K562 (cell line): ENCODE measurements at regions not wholly inside any gene's neighbourhood (a gene's known extent, or its start where the extent isn't known, plus 50 kb on each side); places are given as distances from the start of the nearest gene placed in this dataset.

Source experiments
- ARID3B ChIP-seq: fragments of 250-450 bp; sonication (Bioruptor Pico); IDR thresholded peaks from 2 replicates; pipeline ENCODE4 v1.4.0; 2020; ENCODE audit warnings: borderline replicate concordance
- ARID4B ChIP-seq: sonication (generic); formaldehyde crosslinking; IDR thresholded peaks from 2 replicates; pipeline ENCODE4 v1.8.0; 2022; ENCODE audit warnings: mild to moderate bottlenecking, missing genetic modification reagents
- ATF6 ChIP-seq: sonication (generic); formaldehyde crosslinking; IDR thresholded peaks from 2 replicates; pipeline ENCODE4 v1.4.0; 2020; ENCODE audit warnings: mild to moderate bottlenecking, missing genetic modification reagents
- CHD2 ChIP-seq: IDR thresholded peaks from 2 replicates; pipeline ENCODE4 v1.6.1; 2011; ENCODE audit warnings: low read depth, low read length
- CSDE1 ChIP-seq, 2 experiments: fragments of 450-650 bp; IDR thresholded peaks; 2 replicates each; pipeline ENCODE4 v1.6.1; 2016; ENCODE audit warnings: mild to moderate bottlenecking in 1 of 2
- E2F3 ChIP-seq: fragments of 250-450 bp; sonication (Bioruptor Pico); IDR thresholded peaks from 2 replicates; pipeline ENCODE4 v1.4.0; 2020; ENCODE audit warnings: mild to moderate bottlenecking
- ELF1 ChIP-seq: fragments of 200-800 bp; sonication (Bioruptor generic); IDR thresholded peaks from 2 replicates; pipeline ENCODE4 v1.6.1; 2016; ENCODE audit warnings: missing genetic modification characterization, missing compliant biosample characterization
- ELF2 ChIP-seq: fragments of 250-450 bp; sonication (Bioruptor Pico); IDR thresholded peaks from 2 replicates; pipeline ENCODE4 v1.5.0; 2021; ENCODE audit warnings: mild to moderate bottlenecking
- HNRNPLL ChIP-seq: fragments of 200-400 bp; formaldehyde crosslinking; IDR thresholded peaks from 2 replicates; pipeline ENCODE4 v1.6.1; 2017; ENCODE audit warnings: low read length, low read depth, mild to moderate bottlenecking; ENCODE audit not compliant: poor library complexity, severe bottlenecking
- ILF3 ChIP-seq: fragments of 450-650 bp; IDR thresholded peaks from 2 replicates; pipeline ENCODE4 v1.6.1; 2018; ENCODE audit warnings: antibody characterized with exemption, mild to moderate bottlenecking, moderate library complexity, borderline replicate concordance
- KDM2B ChIP-seq: fragments of 250-450 bp; sonication (Bioruptor Pico); IDR thresholded peaks from 2 replicates; pipeline ENCODE4 v1.8.0; 2021; ENCODE audit warnings: mild to moderate bottlenecking, moderate library complexity
- MCM3 ChIP-seq: fragments of 450-650 bp; IDR thresholded peaks from 2 replicates; pipeline ENCODE4 v1.6.1; 2016
- MLX ChIP-seq, 2 experiments: fragments of 450-650 bp in 1 of 2; sonication (generic) in 1 of 2; formaldehyde crosslinking; conservative IDR thresholded peaks; 2 replicates each; pipeline versions ENCODE4 v1.4.0 to v1.8.1; 2020 to 2022; ENCODE audit warnings: mild to moderate bottlenecking in 1 of 2, missing genetic modification reagents in 1 of 2
- POLR2A ChIP-seq: fragments of 450-650 bp; conservative IDR thresholded peaks from 2 replicates; pipeline ENCODE4 v1.6.1; 2016
- RBM15 ChIP-seq: fragments of 200-400 bp; formaldehyde crosslinking; IDR thresholded peaks from 2 replicates; pipeline ENCODE4 v1.6.1; 2018; ENCODE audit warnings: mild to moderate bottlenecking, low read length, moderate library complexity; ENCODE audit not compliant: insufficient read depth
- SIN3A ChIP-seq, 2 experiments: fragments of 150-350 bp in 1 of 2; IDR thresholded peaks; 2 replicates each; pipeline ENCODE4 v1.6.1; 2011 to 2016; ENCODE audit warnings: borderline replicate concordance in 2 of 2, low read depth in 2 of 2, low read length in 2 of 2, mild to moderate bottlenecking in 2 of 2, moderate library complexity in 2 of 2; ENCODE audit not compliant: control insufficient read depth in 1 of 2
- SMARCE1 ChIP-seq: fragments of 450-650 bp; IDR thresholded peaks from 2 replicates; pipeline ENCODE4 v1.7.1; 2016; ENCODE audit warnings: mild to moderate bottlenecking
- TCF3 ChIP-seq: sonication (generic); formaldehyde crosslinking; IDR thresholded peaks from 2 replicates; pipeline ENCODE4 v1.4.0; 2020; ENCODE audit warnings: mild to moderate bottlenecking, missing genetic modification reagents
- ZBTB1 ChIP-seq: sonication (generic); formaldehyde crosslinking; IDR thresholded peaks from 2 replicates; pipeline ENCODE4 v1.8.1; 2023; ENCODE audit warnings: missing genetic modification reagents, low read depth, mild to moderate bottlenecking, borderline replicate concordance
- ZNF12 ChIP-seq: sonication (generic); formaldehyde crosslinking; IDR thresholded peaks from 2 replicates; pipeline ENCODE4 v1.4.0; 2020; ENCODE audit warnings: mild to moderate bottlenecking, missing genetic modification reagents

- no peak for TF ChIP-seq ARID4B (CRISPR knock-in tag)
- no peak for TF ChIP-seq SMARCE1
- TF ChIP-seq ZBTB1 (CRISPR knock-in tag): no peak
- TF ChIP-seq ELF2: peak; percentile 29; the same call in 1 of the 2 replicates
- no peak for TF ChIP-seq ZNF12
- no peak for TF ChIP-seq POLR2A
- TF ChIP-seq SIN3A (IDR thresholded peaks at IDR 0.05; ENCODE audit: borderline replicate concordance in 2 of 2, control insufficient read depth in 1 of 2, low read depth in 2 of 2, low read length in 2 of 2): no peak
- TF ChIP-seq ELF1 (tag): no peak
- no peak for TF ChIP-seq ARID3B (CRISPR knock-in tag)
- TF ChIP-seq ATF6: no peak
- TF ChIP-seq RBM15: no peak
- peak; percentile 34; the same call in 1 of the 2 replicates for TF ChIP-seq E2F3 (CRISPR knock-in tag)
- peak; percentile 52; the same call in 1 of the 2 replicates for TF ChIP-seq TCF3
- TF ChIP-seq HNRNPLL: peak; percentile 86
- TF ChIP-seq MCM3: no peak
- no peak for TF ChIP-seq MLX (CRISPR knock-in tag; conservative IDR thresholded peaks at IDR 0.05)
- TF ChIP-seq ILF3: no peak
- TF ChIP-seq CSDE1 (IDR thresholded peaks at IDR 0.05): no peak
- 0 out of 2 replicates have a peak, but pooled peaks have one; percentile 36 for TF ChIP-seq CHD2
- TF ChIP-seq KDM2B (CRISPR knock-in tag): 0 out of 2 replicates have a peak, but pooled peaks have one; percentile 61
Observed at GRCh38 chr1:201703621-201704438, 125.1 kb upstream of the IPO9 start (continued).
